ENCODE measurements at regions not wholly inside any gene's neighbourhood (a gene's known extent, or its start where the extent isn't known, plus 50 kb on each side); places are given as distances from the start of the nearest gene placed in this dataset.

DNA sequence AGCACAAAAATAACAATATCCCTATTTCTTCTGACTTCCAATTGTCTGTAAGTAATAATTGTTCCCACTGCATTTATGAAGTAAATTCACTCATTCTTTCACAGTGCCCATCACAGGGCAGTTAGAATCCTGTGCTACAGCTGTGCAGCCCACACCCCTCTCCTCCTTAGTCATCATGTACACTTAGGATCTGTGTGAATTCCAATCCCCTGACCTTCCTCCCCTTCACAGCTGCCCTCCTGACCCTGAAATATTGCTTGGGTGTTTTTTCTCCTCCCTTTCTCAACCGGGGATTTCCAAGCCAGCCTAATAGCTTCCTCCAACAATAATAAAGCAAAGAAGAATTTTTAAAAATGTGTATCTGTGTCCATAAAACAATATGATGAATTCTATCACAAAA lies 91.5 kb upstream of the BEND6 start:
- DNase-seq = peak; percentile 33

DNA sequence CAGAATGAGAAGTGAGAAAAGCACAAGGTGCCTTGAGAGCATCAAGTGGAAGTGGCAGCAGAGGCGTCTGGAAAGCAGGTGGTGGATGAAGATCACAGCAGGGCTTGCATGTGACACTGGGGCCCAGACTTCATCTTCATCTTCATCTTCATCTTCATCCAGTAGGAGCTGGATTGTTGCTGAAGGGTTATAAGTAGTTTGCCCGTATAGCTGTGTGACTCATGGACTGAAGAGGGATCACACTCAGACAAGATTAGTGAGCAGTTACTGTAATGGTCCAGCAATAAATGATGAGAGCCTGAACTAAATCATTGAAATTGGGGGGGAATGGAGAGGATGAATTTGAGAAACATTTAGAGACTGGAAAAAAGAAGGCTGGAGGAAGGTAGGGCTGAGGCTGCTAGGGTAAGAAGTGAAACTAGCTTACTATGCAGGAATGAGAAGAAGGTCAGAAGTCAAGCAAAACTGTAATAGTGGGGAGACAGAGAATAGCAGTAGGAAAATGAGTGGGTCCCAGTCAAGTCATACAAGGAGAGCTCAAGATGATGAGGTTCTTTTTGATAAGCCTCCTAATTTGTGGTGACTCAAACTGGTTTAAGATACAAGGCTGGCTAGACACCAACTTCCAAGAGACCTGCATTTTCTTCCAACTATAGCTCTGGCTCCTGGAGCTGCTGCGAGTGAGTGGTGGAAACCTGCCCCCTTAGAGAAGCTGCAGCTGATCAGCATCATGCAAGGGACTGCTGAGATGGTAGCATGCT lies 92.3 kb upstream of the BEND6 start:
- peak; percentile 37 for DNase-seq

- DNase-seq = no peak
Observed at GRCh38 chr6:56860475-56860874, 94.4 kb upstream of the BEND6 start.

DNA sequence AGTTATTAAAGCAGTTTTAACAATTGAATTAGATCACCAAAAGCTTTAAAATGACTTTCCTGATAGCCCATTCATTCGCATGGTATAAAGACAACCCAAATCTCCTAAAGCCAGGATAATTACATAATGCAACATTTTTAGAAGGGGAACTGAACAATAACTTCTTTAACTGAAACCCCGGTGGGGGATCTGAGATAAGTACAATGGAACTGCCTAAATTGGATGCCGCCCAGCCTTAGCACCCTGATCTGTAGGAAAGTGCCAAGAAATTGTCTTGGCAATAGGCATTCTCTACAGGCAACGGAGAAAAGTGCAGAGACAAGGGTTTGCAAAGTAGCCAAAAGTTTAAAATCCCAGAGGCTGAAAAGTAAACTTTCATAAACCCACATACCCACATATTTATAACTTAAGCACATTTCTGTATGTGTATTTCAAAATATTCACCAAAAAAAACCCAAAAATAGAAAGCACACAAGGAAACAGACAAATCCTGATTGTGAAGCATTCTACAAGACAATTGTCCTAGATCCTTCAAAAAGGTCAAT lies 98.8 kb upstream of the BEND6 start:
- DNase-seq = no peak

DNA sequence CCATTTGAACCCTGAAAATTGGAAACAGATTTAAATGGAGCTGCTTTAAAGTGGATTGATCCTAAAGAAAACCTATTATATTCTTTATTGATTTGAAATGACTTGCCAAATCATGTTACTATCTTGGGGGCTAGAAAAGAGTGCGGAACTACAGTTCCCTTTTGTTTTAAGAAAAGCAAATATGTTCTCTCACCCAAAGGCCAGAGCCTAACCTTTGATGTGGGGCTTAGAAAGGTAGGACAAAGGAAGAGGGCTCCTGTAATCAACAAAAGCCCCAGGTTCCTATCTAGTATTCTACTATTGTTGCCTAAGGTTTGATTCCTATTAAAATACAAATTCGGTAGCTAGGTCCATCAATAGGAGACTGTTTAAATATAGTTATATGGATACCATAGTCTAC lies 100.8 kb upstream of the BEND6 start:
- no peak for DNase-seq

GRCh38 chr6:56853541-56853940 lies 101.4 kb upstream of the BEND6 start:
- no peak for DNase-seq

- no peak for DNase-seq
Observed at GRCh38 chr6:56852260-56853010, 102.5 kb upstream of the BEND6 start.

DNA sequence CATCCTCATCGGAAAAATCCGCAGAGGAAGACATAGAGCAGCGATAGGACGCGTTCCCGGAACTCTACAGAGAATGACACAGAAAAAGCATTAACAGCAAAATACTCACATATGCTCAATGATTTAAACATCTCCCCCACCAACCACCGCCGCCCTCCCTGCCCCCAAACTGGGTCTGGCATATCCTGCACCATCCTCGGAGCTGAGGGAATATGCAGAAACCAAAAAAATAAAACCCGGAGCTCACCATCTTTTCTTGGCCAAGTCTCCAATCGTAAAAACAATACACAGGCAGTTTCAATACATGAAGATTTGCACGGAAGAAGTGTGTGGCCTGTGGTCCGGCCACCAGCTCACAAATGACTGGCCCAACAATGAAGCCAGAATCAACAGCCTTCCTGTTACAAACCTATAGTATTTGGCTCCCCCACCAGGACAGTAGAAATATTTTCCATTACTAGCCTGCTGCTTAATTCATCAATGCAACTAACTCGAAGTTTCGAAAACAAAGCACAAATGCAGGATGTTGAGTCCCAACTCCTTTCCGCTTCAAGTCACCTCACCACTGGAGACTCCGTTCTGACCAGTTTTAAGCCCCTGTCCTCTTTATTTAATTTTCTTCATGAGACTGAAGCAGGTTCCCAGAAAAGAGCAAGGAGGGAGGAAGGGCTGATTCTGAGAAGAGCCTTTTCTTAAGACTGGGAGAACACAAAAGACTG lies 103.2 kb upstream of the BEND6 start:
- DNase-seq = peak; percentile 70

GRCh38 chr6:56851074-56851473 lies 103.8 kb upstream of the BEND6 start:
- no peak for DNase-seq

- DNase-seq = no peak
Observed at GRCh38 chr6:56850626-56851025, 104.3 kb upstream of the BEND6 start.

- no peak for DNase-seq
Observed at GRCh38 chr6:56849896-56850295, 105.0 kb upstream of the BEND6 start.

- DNase-seq = no peak
Observed at GRCh38 chr6:56848105-56848504, 106.8 kb upstream of the BEND6 start.

GRCh38 chr6:56845032-56845431 lies 109.9 kb upstream of the BEND6 start:
- no peak for DNase-seq

GRCh38 chr6:56843476-56844349 lies 111.2 kb upstream of the BEND6 start:
- peak; percentile 93 for DNase-seq

DNA sequence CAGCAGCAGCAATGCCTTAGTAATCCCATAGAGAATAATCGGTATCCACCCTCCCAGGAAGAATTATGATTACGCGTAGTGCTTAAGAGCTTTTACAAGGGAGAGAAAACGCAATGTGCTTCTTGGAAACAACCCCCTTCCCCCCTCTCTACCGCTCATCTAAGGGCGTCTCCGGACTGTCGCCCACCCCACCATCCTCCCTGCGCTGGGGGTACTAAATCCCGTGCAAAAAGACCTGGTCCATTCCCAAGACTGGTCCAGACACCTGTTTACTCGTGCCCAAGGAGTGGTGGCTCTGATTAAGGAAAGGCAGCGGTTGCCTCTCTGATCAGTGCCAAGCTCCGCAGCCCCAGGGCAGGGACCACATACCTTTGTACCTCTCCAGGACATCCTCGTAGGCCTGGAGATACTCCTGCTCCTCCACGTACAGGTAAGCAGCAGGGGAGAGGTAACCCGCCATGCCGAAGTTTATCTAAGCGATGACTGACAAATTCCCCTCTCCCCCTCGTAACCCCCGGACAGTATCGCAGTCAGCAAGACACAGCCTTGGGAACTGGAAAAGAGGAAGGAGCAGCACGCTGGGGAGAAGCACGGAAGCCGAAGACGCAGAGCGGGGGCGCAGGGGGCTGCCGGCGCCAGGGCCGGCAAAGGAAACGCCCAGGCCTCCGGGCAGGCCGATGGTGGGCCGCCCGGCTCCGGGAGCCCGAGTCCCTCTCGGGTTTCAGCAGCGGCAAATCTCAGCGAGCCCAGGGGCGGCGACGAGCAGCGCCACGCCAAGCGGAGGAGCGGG lies 112.0 kb upstream of the BEND6 start:
- peak; percentile 53 for DNase-seq

DNA sequence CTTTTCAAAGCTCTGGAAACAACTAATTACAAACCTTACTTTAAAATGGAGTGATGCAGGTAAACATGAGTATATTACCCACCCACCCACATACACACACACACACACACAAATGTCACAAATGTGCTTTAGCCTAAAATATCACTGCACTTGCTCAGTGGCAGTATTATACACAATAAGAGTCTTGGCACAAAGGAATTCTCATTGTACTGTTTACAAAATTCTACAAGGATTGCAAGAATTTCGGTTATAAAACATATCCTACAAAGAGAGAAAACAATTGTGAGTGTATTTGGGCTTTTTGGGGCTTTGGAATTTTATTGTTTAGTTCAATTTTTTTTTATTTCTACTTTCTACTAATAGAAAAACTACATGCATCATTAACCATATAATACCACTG lies 113.2 kb upstream of the BEND6 start:
- peak; percentile 9 for DNase-seq

GRCh38 chr6:56841381-56841749 lies 113.5 kb upstream of the BEND6 start:
- peak; percentile 17 for DNase-seq

DNA sequence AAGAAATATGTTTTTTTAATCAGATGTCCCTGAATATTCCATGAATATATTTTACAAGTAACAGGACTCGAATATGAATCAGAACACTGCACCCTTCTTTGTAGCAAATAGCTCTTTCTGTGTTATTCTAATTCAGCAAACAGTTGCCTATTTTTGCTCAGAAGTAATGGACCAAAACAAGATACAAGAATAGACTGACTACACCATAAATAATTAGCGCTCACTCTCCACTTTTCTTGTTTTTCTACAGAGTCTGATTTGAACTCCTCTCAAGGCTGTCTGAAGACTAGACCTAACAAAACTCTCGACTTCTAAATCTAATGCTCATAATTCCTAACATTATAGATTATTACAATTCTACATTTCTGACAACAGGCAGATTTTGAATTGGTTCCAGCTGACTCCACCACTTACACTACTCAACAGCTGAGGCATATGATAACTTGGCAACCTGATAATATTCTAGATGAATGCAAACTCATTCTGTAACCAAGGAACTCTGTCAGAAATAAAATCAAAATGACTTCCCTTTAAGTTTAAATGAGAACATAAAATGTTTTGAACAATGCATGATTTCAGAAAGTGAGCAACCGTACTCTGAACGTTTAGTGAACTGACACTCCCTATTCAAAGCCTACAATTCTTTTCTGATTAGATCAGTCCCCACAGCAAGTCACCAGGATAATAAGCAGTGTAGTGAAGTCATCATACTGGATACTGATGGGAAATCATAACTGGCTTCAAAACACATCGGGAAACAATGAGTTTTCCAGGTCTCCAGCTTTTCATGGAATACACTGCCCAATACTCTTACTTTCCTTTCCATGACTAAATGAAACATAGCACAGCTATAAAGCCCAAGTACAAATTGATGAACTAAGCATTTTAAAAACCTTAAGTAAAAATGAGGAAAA lies 114.2 kb upstream of the BEND6 start:
- peak; percentile 58 for DNase-seq

GRCh38 chr6:56839533-56840183 lies 115.2 kb upstream of the BEND6 start:
- peak; percentile 8 for DNase-seq

- DNase-seq = peak; percentile 49
Observed at GRCh38 chr6:56838965-56839364, 115.9 kb upstream of the BEND6 start.
